ENCODE measurements at regions not wholly inside any gene's neighbourhood (a gene's known extent, or its start where the extent isn't known, plus 50 kb on each side); places are given as distances from the start of the nearest gene placed in this dataset.
A peak's percentile ranks its signal among the peaks of the same experiment; 100 is the strongest.

DNA sequence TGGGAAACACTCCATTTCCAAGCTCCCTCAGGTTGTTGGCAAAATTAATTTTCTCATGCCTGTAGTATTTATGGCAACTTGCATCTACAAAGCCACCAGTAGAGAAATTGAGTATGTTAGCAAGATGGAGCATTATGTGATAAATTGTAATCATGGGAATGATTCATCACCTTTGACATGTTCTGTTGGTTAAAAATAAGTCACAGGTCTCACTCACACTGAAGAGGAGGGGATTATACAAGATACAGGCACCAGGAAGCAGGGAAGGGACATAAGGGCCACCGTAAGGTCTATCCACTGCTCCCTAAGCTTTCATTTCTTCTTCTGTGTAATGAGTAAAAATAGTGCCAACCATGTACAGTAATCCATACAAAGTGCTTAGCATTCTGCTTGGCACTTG is 313.0 kb downstream of the GBA3 start:
- peaks cover 0 to 4% (median 0%) of the 10 kb centered on the region in 4 donors for H3K9me3 ChIP-seq
- no peak for DNase-seq
- H3K27ac ChIP-seq: no peak overlapping the region
- H3K36me3 ChIP-seq: no peaks in the 10 kb centered on the region
- no peaks in the 10 kb centered on the region for H3K4me1 ChIP-seq
- no peak overlapping the region for H3K4me3 ChIP-seq
- TF ChIP-seq POLR2A (IDR thresholded peaks at IDR 0.05): no peak
- TF ChIP-seq CTCF (IDR thresholded peaks at IDR 0.05): no peak
- no peaks in the 10 kb centered on the region for H3K27me3 ChIP-seq

DNA sequence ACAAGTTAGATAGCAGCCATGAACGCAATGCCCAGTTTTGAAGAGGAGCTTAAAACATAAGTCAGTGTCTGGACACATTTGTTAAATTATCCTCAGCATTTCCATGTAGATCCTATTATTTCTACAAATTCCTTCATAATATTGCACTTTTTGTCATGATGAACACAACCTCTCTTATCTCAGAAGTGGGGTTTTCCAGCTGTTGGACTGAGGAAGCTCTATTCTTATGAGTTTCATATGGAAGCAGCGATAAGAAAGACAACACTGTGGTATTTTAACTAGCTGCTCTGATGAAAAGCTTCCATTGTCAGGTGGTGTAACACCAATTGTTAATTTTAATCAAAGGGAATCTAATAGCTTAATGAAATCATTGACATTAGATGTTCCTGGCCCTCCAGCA is 308.7 kb downstream of the GBA3 start:
- no peak for DNase-seq
- H3K4me1 ChIP-seq: no peaks in the 10 kb centered on the region
- H3K4me3 ChIP-seq: no peak overlapping the region
- H3K27me3 ChIP-seq: no peaks in the 10 kb centered on the region
- no peaks in the 10 kb centered on the region for H3K36me3 ChIP-seq
- H3K9me3 ChIP-seq: no peaks in the 10 kb centered on the region
- no peak overlapping the region for H3K27ac ChIP-seq
- TF ChIP-seq POLR2A (IDR thresholded peaks at IDR 0.05): no peak
- TF ChIP-seq CTCF (IDR thresholded peaks at IDR 0.05): no peak

GRCh38 chr4:22999419-22999818 is 306.7 kb downstream of the GBA3 start:
- TF ChIP-seq CTCF (IDR thresholded peaks at IDR 0.05) (peak in 1 of 6 experiments; percentile 4), POLR2A (IDR thresholded peaks at IDR 0.05) (no peak)
- H3K4me1 ChIP-seq: no peaks in the 10 kb centered on the region
- no peak for DNase-seq
- no peaks in the 10 kb centered on the region for H3K36me3 ChIP-seq
- no peak overlapping the region for H3K27ac ChIP-seq
- no peak overlapping the region for H3K4me3 ChIP-seq
- no peaks in the 10 kb centered on the region for H3K9me3 ChIP-seq
- no peaks in the 10 kb centered on the region for H3K27me3 ChIP-seq

GRCh38 chr4:22997358-22998224 is 304.9 kb downstream of the GBA3 start:
- Histone ChIP-seq H3K4me3 (no peak overlapping the region), H3K9me3 (no peaks in the 10 kb centered on the region), H3K27me3 (no peaks in the 10 kb centered on the region), H3K36me3 (no peaks in the 10 kb centered on the region), H3K27ac (no peak overlapping the region), H3K4me1 (no peaks in the 10 kb centered on the region)
- DNase-seq: no peak
- TF ChIP-seq POLR2A (IDR thresholded peaks at IDR 0.05): no peak
- no peak for TF ChIP-seq CTCF (IDR thresholded peaks at IDR 0.05)

DNA sequence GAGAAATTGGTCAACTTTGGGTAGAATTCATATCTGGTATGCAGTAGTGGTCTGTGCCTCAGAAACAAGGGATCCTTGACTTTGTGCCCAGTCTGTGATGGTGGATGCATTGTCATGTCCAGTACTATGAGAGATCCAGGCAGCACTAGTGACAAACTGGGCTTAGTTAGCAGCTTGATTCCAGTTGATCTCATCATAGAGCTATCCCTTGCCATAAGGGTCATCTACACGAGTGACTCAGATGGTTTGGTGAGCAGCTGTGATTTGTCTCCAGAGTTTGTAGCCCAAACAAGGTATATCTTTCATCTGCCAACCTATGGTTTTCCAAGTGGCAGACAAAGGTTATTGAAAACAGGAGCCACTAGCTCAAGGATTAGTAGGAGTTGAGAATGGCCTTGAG is 298.8 kb downstream of the GBA3 start:
- Histone ChIP-seq H3K4me3 (no peak overlapping the region), H3K36me3 (no peaks in the 10 kb centered on the region), H3K27ac (no peak overlapping the region), H3K27me3 (no peaks in the 10 kb centered on the region), H3K9me3 (no peaks in the 10 kb centered on the region), H3K4me1 (no peaks in the 10 kb centered on the region)
- DNase-seq: no peak
- TF ChIP-seq CTCF (IDR thresholded peaks at IDR 0.05) (no peak), POLR2A (IDR thresholded peaks at IDR 0.05) (no peak)
